T-cell (primary cell): ENCODE measurements at regions not wholly inside any gene's neighbourhood (a gene's known extent, or its start where the extent isn't known, plus 50 kb on each side); places are given as distances from the start of the nearest gene placed in this dataset.
A peak's percentile ranks its signal among the peaks of the same experiment; 100 is the strongest.

Experiments
- ATAC-seq, 4 experiments: fragments of 200-7000 bp in 3 of 4; fragments of 150-1000 bp in 1 of 4; cut with Tn5 transposase; replicated peaks in 1 of 4; 1 replicate in 3 of 4; 2 replicates in 1 of 4; pipeline ENCODE4 v1.10.0; 2021; ENCODE audit warnings: moderate library complexity in 3 of 4, mild to moderate bottlenecking in 2 of 4, moderate number of reproducible peaks in 1 of 4
- CTCF ChIA-PET, 2 donors: fragments of 300-600 bp; sonication (Branson Sonifier 250); formaldehyde crosslinking; loops; one replicate each; lab custom pipeline; 2022; ENCODE audit warnings: antibody characterized with exemption in 2 of 2; lab: Charles Lee
- POLR2A ChIA-PET, 2 donors: fragments of 300-600 bp; sonication (Branson Sonifier 250); formaldehyde crosslinking; loops; one replicate each; lab custom pipeline; 2022; ENCODE audit warnings: antibody characterized with exemption in 2 of 2; lab: Charles Lee
- DNase-seq, 35 experiments: peaks; one replicate each; pipeline versions ENCODE4 v3.0.0 to v3.0.0-alpha.2; 2013 to 2023
- H3K27ac ChIP-seq: one replicate; pipeline ENCODE4 v1.5.1; 2013; ENCODE audit warnings: low read length
- H3K27me3 ChIP-seq, 2 experiments: replicated peaks in 1 of 2; 1 replicate in 1 of 2; 2 replicates in 1 of 2; pipeline versions ENCODE4 v1.6.1 to v1.7.0; 2013; ENCODE audit warnings: low read length in 1 of 2, mixed read lengths in 1 of 2; ENCODE audit not compliant: control insufficient read depth in 2 of 2, insufficient read depth in 2 of 2; ENCODE audit errors: extremely low read depth in 1 of 2
- H3K36me3 ChIP-seq, 2 donors: 1 replicate in 1 of 2; 2 replicates in 1 of 2; pipeline versions ENCODE4 v1.6.1 to v1.7.0; 2013; ENCODE audit warnings: low read length in 1 of 2; ENCODE audit not compliant: control insufficient read depth in 2 of 2, insufficient read depth in 1 of 2; ENCODE audit errors: extremely low read depth in 1 of 2
- H3K4me1 ChIP-seq, 2 experiments: 1 replicate in 1 of 2; 2 replicates in 1 of 2; pipeline versions ENCODE4 v1.6.1 to v1.7.0; 2013; ENCODE audit warnings: low read length in 2 of 2, mixed read lengths in 1 of 2; ENCODE audit not compliant: insufficient read depth in 2 of 2, control insufficient read depth in 1 of 2; ENCODE audit errors: extremely low read depth in 1 of 2
- H3K4me3 ChIP-seq, 2 donors: 1 replicate in 1 of 2; 2 replicates in 1 of 2; pipeline versions ENCODE4 v1.5.1 to v1.7.0; 2013; ENCODE audit warnings: mild to moderate bottlenecking in 2 of 2, low read length in 1 of 2, moderate library complexity in 1 of 2; ENCODE audit not compliant: control insufficient read depth in 1 of 2; ENCODE audit errors: extremely low read depth in 1 of 2
- H3K9me3 ChIP-seq: 2 replicates; pipeline ENCODE4 v1.7.0; 2013
- H3K27ac Mint-ChIP-seq, 2 donors: one replicate each; pipeline ENCODE4 v1.8.0; 2020 to 2021; ENCODE audit warnings: mild to moderate bottlenecking in 2 of 2, mixed read lengths in 2 of 2
- H3K27me3 Mint-ChIP-seq, 2 donors: one replicate each; pipeline ENCODE4 v1.8.0; 2021 to 2022; ENCODE audit warnings: mixed read lengths in 2 of 2
- H3K36me3 Mint-ChIP-seq: one replicate; pipeline ENCODE4 v1.8.0; 2021; ENCODE audit warnings: mixed read lengths
- H3K4me1 Mint-ChIP-seq, 3 donors: one replicate each; pipeline ENCODE4 v1.8.0; 2020 to 2022; ENCODE audit warnings: mixed read lengths in 3 of 3, mild to moderate bottlenecking in 1 of 3
- H3K4me3 Mint-ChIP-seq, 3 donors: one replicate each; pipeline ENCODE4 v1.8.0; 2020 to 2022; ENCODE audit warnings: mild to moderate bottlenecking in 3 of 3, mixed read lengths in 3 of 3, moderate library complexity in 3 of 3
- H3K9me3 Mint-ChIP-seq, 3 donors: one replicate each; pipeline ENCODE4 v1.8.0; 2020 to 2022; ENCODE audit warnings: mixed read lengths in 3 of 3
- WGBS: methylation state at CpG from one replicate; pipeline ENCODE4 v1.1.5; 2013; ENCODE audit warnings: missing lambda C conversion rate; ENCODE audit not compliant: insufficient coverage; 5-methylcytosine and 5-hydroxymethylcytosine counted together

GRCh38 chr9:113657765-113658544 lies 194.4 kb downstream of the RGS3 start:
- H3K27ac Mint-ChIP-seq, result peak overlapping the region in 1 of 2 donors; percentile 48

GRCh38 chr9:113658545-113658895 lies 195.0 kb downstream of the RGS3 start:
- CTCF ChIA-PET, result interaction anchor here (0.7 to 4.3 kb wide), 14 partner anchors 8 to 387 kb away, joined by 3 to 29 read pairs (median 7); partner anchors contain the start of genes CDC26 (in 2 of the 2), PRPF4 (in 2 of the 2) and ALAD (in 1 of the 2)
- POLR2A ChIA-PET, result no interaction called here
- peaks cover 0 to 23% of the 10 kb centered on the region in 2 experiments for H3K27me3 ChIP-seq
- ATAC-seq (no peak), DNase-seq (no peak)
- H3K4me1 ChIP-seq, result peaks cover 0 to 8% of the 10 kb centered on the region in 2 experiments
- H3K9me3 ChIP-seq, result no peaks in the 10 kb centered on the region
- Mint-ChIP-seq H3K27ac (no peak overlapping the region), H3K36me3 (no peaks in the 10 kb centered on the region), H3K4me1 (peaks cover 0 to 5% (median 0%) of the 10 kb centered on the region in 3 donors), H3K4me3 (no peak overlapping the region), H3K9me3 (no peaks in the 10 kb centered on the region), H3K27me3 (peaks cover 9 to 11% of the 10 kb centered on the region in 2 donors)
- WGBS, result no CpG with 5 or more reads among the region's 3 CpGs
- no peak overlapping the region for H3K27ac ChIP-seq
- no peak overlapping the region for H3K4me3 ChIP-seq
- H3K36me3 ChIP-seq, result no peaks in the 10 kb centered on the region

More at GRCh38 chr9:113657765-113658544, 194.4 kb downstream of the RGS3 start:
- ATAC-seq (peak; percentile 74 to 91 (median 84)), DNase-seq (peak; percentile 28 to 87 (median 69))
- H3K36me3 ChIP-seq, result no peaks in the 10 kb centered on the region
- 42% methylated on average over 7 of the region's 14 CpGs for WGBS
- Mint-ChIP-seq H3K4me3 (no peak overlapping the region), H3K27me3 (peaks cover 9 to 11% of the 10 kb centered on the region in 2 donors), H3K36me3 (no peaks in the 10 kb centered on the region), H3K4me1 (peaks cover 0 to 5% (median 0%) of the 10 kb centered on the region in 3 donors), H3K9me3 (no peaks in the 10 kb centered on the region)
- POLR2A ChIA-PET, result no interaction called here
- H3K9me3 ChIP-seq, result no peaks in the 10 kb centered on the region
- peaks cover 0 to 17% of the 10 kb centered on the region in 2 experiments for H3K27me3 ChIP-seq
- H3K27ac ChIP-seq, result no peak overlapping the region
- peaks cover 0 to 8% of the 10 kb centered on the region in 2 experiments for H3K4me1 ChIP-seq
- CTCF ChIA-PET, result interaction anchor here (0.6 to 4.3 kb wide), 21 partner anchors 9 to 386 kb away, joined by 3 to 29 read pairs (median 5); partner anchors contain the start of genes CDC26 (in 2 of the 2), PRPF4 (in 2 of the 2) and ALAD (in 1 of the 2)
- no peak overlapping the region for H3K4me3 ChIP-seq

GRCh38 chr9:113659039-113659438 lies 195.5 kb downstream of the RGS3 start:
- ChIA-PET CTCF (interaction anchor here (0.6 to 4.3 kb wide), 10 partner anchors 77 to 428 kb away, joined by 3 to 23 read pairs (median 5); partner anchors contain the start of genes CDC26 (in 1 of the 2) and PRPF4 (in 1 of the 2)), POLR2A (no interaction called here)
- ATAC-seq (no peak), DNase-seq (no peak)
- H3K4me1 ChIP-seq, result peaks cover 0 to 8% of the 10 kb centered on the region in 2 experiments
- no peaks in the 10 kb centered on the region for H3K36me3 ChIP-seq
- H3K9me3 ChIP-seq, result no peaks in the 10 kb centered on the region
- Mint-ChIP-seq H3K27me3 (peaks cover 9 to 11% of the 10 kb centered on the region in 2 donors), H3K27ac (no peak overlapping the region), H3K9me3 (no peaks in the 10 kb centered on the region), H3K36me3 (no peaks in the 10 kb centered on the region), H3K4me3 (no peak overlapping the region), H3K4me1 (peaks cover 0 to 5% (median 0%) of the 10 kb centered on the region in 3 donors)
- WGBS, result 80% methylated on average over 2 of the region's 3 CpGs
- no peak overlapping the region for H3K4me3 ChIP-seq
- H3K27ac ChIP-seq, result no peak overlapping the region
- H3K27me3 ChIP-seq, result peaks cover 0 to 23% of the 10 kb centered on the region in 2 experiments

GRCh38 chr9:113659740-113660139 lies 196.2 kb downstream of the RGS3 start:
- POLR2A ChIA-PET, result no interaction called here
- DNase-seq, result no peak
- H3K4me3 Mint-ChIP-seq, result no peak overlapping the region

GRCh38 chr9:113660196-113660595 lies 196.7 kb downstream of the RGS3 start:
- DNase-seq (no peak), ATAC-seq (no peak)
- H3K4me1 ChIP-seq, result peaks cover 0 to 7% of the 10 kb centered on the region in 2 experiments
- H3K27ac Mint-ChIP-seq, result no peak overlapping the region
- no peak overlapping the region for H3K27ac ChIP-seq
- no peak overlapping the region for H3K4me3 ChIP-seq
- ChIA-PET CTCF (interaction anchor here (1.0 to 1.5 kb wide), 4 partner anchors 205 to 388 kb away, joined by 3 to 5 read pairs (median 3); no protein-coding TSS in a partner anchor), POLR2A (no interaction called here)
- no peaks in the 10 kb centered on the region for H3K9me3 ChIP-seq
- no CpG with 5 or more reads among the region's 9 CpGs for WGBS
- no peaks in the 10 kb centered on the region for H3K36me3 Mint-ChIP-seq
- peaks cover 0 to 5% (median 0%) of the 10 kb centered on the region in 3 donors for H3K4me1 Mint-ChIP-seq
- no peaks in the 10 kb centered on the region for H3K9me3 Mint-ChIP-seq
- H3K4me3 Mint-ChIP-seq, result no peak overlapping the region
- H3K27me3 Mint-ChIP-seq, result peaks cover 9 to 11% of the 10 kb centered on the region in 2 donors
- peaks cover 0 to 23% of the 10 kb centered on the region in 2 experiments for H3K27me3 ChIP-seq
- H3K36me3 ChIP-seq, result no peaks in the 10 kb centered on the region

More at GRCh38 chr9:113659740-113660139, 196.2 kb downstream of the RGS3 start:
- Histone ChIP-seq H3K27ac (no peak overlapping the region), H3K4me1 (peaks cover 0 to 8% of the 10 kb centered on the region in 2 experiments), H3K27me3 (peaks cover 0 to 23% of the 10 kb centered on the region in 2 experiments), H3K4me3 (no peak overlapping the region), H3K36me3 (no peaks in the 10 kb centered on the region), H3K9me3 (no peaks in the 10 kb centered on the region)
- Mint-ChIP-seq H3K27ac (no peak overlapping the region), H3K4me1 (peaks cover 0 to 5% (median 0%) of the 10 kb centered on the region in 3 donors), H3K9me3 (no peaks in the 10 kb centered on the region), H3K36me3 (no peaks in the 10 kb centered on the region), H3K27me3 (peaks cover 9 to 11% of the 10 kb centered on the region in 2 donors)
- CTCF ChIA-PET, result interaction anchor here (1.0 to 1.9 kb wide), 2 partner anchors 205 to 214 kb away, joined by 3 to 17 read pairs; no protein-coding TSS in a partner anchor
- no peak for ATAC-seq
- 43% methylated on average over 1 of the region's 3 CpGs for WGBS

GRCh38 chr9:113661074-113661473 lies 197.5 kb downstream of the RGS3 start:
- DNase-seq (no peak), ATAC-seq (no peak)
- Histone ChIP-seq H3K27ac (no peak overlapping the region), H3K9me3 (no peaks in the 10 kb centered on the region), H3K4me1 (peaks cover 0 to 4% of the 10 kb centered on the region in 2 experiments), H3K36me3 (no peaks in the 10 kb centered on the region), H3K4me3 (no peak overlapping the region), H3K27me3 (peaks cover 0 to 23% of the 10 kb centered on the region in 2 experiments)
- H3K36me3 Mint-ChIP-seq, result no peaks in the 10 kb centered on the region
- POLR2A ChIA-PET, result no interaction called here
- WGBS, result 100% methylated on average over 4 of the region's 7 CpGs
- H3K27me3 Mint-ChIP-seq, result peaks cover 9 to 13% of the 10 kb centered on the region in 2 donors
- no peaks in the 10 kb centered on the region for H3K9me3 Mint-ChIP-seq
- no peak overlapping the region for H3K4me3 Mint-ChIP-seq
- H3K4me1 Mint-ChIP-seq, result peaks cover 0 to 3% (median 0%) of the 10 kb centered on the region in 3 donors
- H3K27ac Mint-ChIP-seq, result no peak overlapping the region
- CTCF ChIA-PET, result interaction anchor here (1.0 to 1.5 kb wide), 3 partner anchors 214 to 389 kb away, joined by 3 to 5 read pairs (median 3); no protein-coding TSS in a partner anchor
